GM12891 (cell line): ENCODE measurements at regions not wholly inside any gene's neighbourhood (a gene's known extent, or its start where the extent isn't known, plus 50 kb on each side); places are given as distances from the start of the nearest gene placed in this dataset.

ENCODE experiments used
- POLR2A ChIP-seq: IDR thresholded peaks from 2 replicates; pipeline ENCODE4 v1.6.1; 2011; ENCODE audit warnings: low read depth, low read length, control low read depth
- POLR2AphosphoS5 ChIP-seq: IDR thresholded peaks from 2 replicates; pipeline ENCODE4 v1.6.1; 2011; ENCODE audit warnings: low read depth, low read length, control low read depth
- POU2F2 ChIP-seq: IDR thresholded peaks from 2 replicates; pipeline ENCODE4 v1.6.1; 2011; ENCODE audit warnings: low read depth, mild to moderate bottlenecking, control low read depth, low read length, moderate library complexity
- TAF1 ChIP-seq: IDR thresholded peaks from 2 replicates; pipeline ENCODE4 v1.6.1; 2011; ENCODE audit warnings: low read depth, low read length, control low read depth

- TF ChIP-seq TAF1 (no peak), POLR2A (no peak), POLR2AphosphoS5 (no peak), POU2F2 (no peak)
These were observed 152.3 kb downstream of the SNX7 start for GRCh38 chr1:98813738-98814309.
